DND-41 (cell line): ENCODE measurements at regions not wholly inside any gene's neighbourhood (a gene's known extent, or its start where the extent isn't known, plus 50 kb on each side); places are given as distances from the start of the nearest gene placed in this dataset.

Source experiments
- ATAC-seq: fragments of 200-7000 bp; cut with Tn5 transposase; 3 replicates; pipeline ENCODE4 v1.9.1; 2021; ENCODE audit warnings: low read depth; ENCODE audit not compliant: insufficient read depth
- DNase-seq: peaks from one replicate; pipeline ENCODE4 v3.0.0-alpha.2; 2020
- H2AFZ ChIP-seq: 2 replicates; pipeline ENCODE4 v1.6.0; 2012; ENCODE audit warnings: low read depth, low read length
- H3K27ac ChIP-seq: 2 replicates; pipeline ENCODE4 v1.5.1; 2012; ENCODE audit warnings: low read length, inconsistent platforms
- H3K27me3 ChIP-seq: fragments of 200-600 bp; sonication (generic); 2 replicates; pipeline ENCODE4 v1.6.0; 2012; ENCODE audit warnings: low read length, mild to moderate bottlenecking, inconsistent platforms; ENCODE audit not compliant: insufficient read depth, poor library complexity
- H3K36me3 ChIP-seq: 2 replicates; pipeline ENCODE4 v1.5.1; 2012; ENCODE audit warnings: low read length, inconsistent platforms; ENCODE audit not compliant: insufficient read depth
- H3K4me1 ChIP-seq: 2 replicates; pipeline ENCODE4 v1.5.1; 2012; ENCODE audit warnings: mild to moderate bottlenecking, low read length; ENCODE audit not compliant: insufficient read depth
- H3K4me2 ChIP-seq: 2 replicates; pipeline ENCODE4 v1.6.0; 2012; ENCODE audit warnings: mild to moderate bottlenecking, moderate library complexity, low read length, inconsistent platforms; ENCODE audit not compliant: insufficient read depth
- H3K4me3 ChIP-seq, 2 experiments: fragments of 200-600 bp in 1 of 2; shearing (Covaris generic) in 1 of 2; 2 replicates each; pipeline ENCODE4 v1.5.1; 2012 to 2016; ENCODE audit warnings: inconsistent platforms in 2 of 2, low read length in 2 of 2, mild to moderate bottlenecking in 2 of 2, low read depth in 1 of 2, moderate library complexity in 1 of 2
- H3K79me2 ChIP-seq: 2 replicates; pipeline ENCODE4 v1.6.0; 2012; ENCODE audit warnings: low read length, inconsistent platforms; ENCODE audit not compliant: insufficient read depth
- H3K9ac ChIP-seq: 2 replicates; pipeline ENCODE4 v1.6.0; 2012; ENCODE audit warnings: low read depth, mild to moderate bottlenecking, inconsistent platforms, low read length, moderate library complexity
- H3K9me3 ChIP-seq: 2 replicates; pipeline ENCODE4 v1.5.1; 2012; ENCODE audit warnings: low read length, moderate library complexity, mild to moderate bottlenecking, inconsistent platforms; ENCODE audit not compliant: insufficient read depth, severe bottlenecking
- H4K20me1 ChIP-seq: 2 replicates; pipeline ENCODE4 v1.6.0; 2012; ENCODE audit warnings: low read length; ENCODE audit not compliant: insufficient read depth
- CTCF ChIP-seq: IDR thresholded peaks from 2 replicates; pipeline ENCODE4 v1.5.1; 2012; ENCODE audit warnings: borderline replicate concordance, low read length, moderate library complexity, mild to moderate bottlenecking; ENCODE audit not compliant: poor library complexity, severe bottlenecking; ENCODE audit errors: extremely low read depth
- EZH2 ChIP-seq: IDR thresholded peaks from 3 replicates; pipeline ENCODE4 v1.6.1; 2012; ENCODE audit warnings: borderline replicate concordance, low read depth, mild to moderate bottlenecking, moderate library complexity, low read length, inconsistent platforms; ENCODE audit not compliant: severe bottlenecking

DNA sequence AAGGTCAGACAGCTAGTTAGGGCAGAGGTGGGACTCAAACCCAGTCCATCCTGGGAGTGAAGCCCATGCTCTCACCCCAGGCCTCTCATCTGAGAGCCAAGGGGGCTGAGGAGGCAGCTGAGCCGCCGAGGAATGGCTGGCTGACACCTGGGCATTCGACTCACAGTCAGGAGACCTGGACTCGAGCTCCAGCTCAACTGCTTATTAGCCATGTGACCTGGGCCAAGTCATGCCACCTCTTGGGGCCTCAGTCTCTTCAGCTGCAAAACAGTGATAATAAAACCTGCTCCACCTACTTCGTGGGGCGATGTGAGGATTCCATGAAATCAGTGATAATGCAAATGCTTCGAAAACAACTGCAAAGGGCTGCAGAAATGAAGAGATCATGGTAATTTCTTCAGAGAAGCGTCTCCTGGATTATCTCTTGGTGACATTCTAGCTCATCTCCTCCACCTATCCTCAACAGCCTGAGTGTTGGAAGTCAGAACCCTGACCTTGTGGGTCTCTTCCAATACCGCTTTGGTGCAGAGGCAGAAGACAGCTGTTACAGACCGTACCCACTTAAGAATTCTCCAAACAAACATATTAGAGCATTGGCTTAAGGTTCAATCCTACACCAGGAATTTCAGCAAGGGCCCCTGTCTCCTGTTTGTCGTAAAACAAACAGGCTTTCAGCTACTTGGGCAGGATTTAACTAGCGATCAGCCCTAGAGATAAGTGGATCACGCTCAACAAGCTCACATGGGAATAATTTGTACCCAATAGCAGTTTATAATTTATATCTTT lies 60.0 kb upstream of the PIM1 start:
- Histone ChIP-seq H3K9ac (no peak overlapping the region), H3K4me1 (peaks cover 9% of the 10 kb centered on the region), H3K9me3 (no peaks in the 10 kb centered on the region), H3K4me3 (no peak overlapping the region), H4K20me1 (no peaks in the 10 kb centered on the region), H3K4me2 (no peak overlapping the region), H3K27me3 (no peaks in the 10 kb centered on the region), H3K27ac (no peak overlapping the region), H3K79me2 (no peaks in the 10 kb centered on the region), H3K36me3 (no peaks in the 10 kb centered on the region), H2AFZ (no peak overlapping the region)
- TF ChIP-seq CTCF (no peak), EZH2 (no peak)
- ATAC-seq: no peak
- DNase-seq: no peak

GRCh38 chr6:37110500-37111461 lies 59.2 kb upstream of the PIM1 start:
- Histone ChIP-seq H3K4me2 (no peak overlapping the region), H3K9me3 (no peaks in the 10 kb centered on the region), H3K27ac (no peak overlapping the region), H3K79me2 (no peaks in the 10 kb centered on the region), H3K4me1 (peaks cover 9% of the 10 kb centered on the region), H2AFZ (no peak overlapping the region), H3K36me3 (no peaks in the 10 kb centered on the region), H3K4me3 (no peak overlapping the region), H3K27me3 (no peaks in the 10 kb centered on the region), H4K20me1 (no peaks in the 10 kb centered on the region), H3K9ac (no peak overlapping the region)
- no peak for DNase-seq
- ATAC-seq: no peak
- TF ChIP-seq EZH2 (no peak), CTCF (no peak)

GRCh38 chr6:37113976-37114375 lies 56.0 kb upstream of the PIM1 start:
- Histone ChIP-seq H2AFZ (no peak overlapping the region), H3K36me3 (no peaks in the 10 kb centered on the region)

More at GRCh38 chr6:37113976-37114375, 56.0 kb upstream of the PIM1 start:
- no peak for ATAC-seq
- Histone ChIP-seq H3K4me3 (no peak overlapping the region), H3K9ac (no peak overlapping the region), H4K20me1 (no peaks in the 10 kb centered on the region), H3K79me2 (no peaks in the 10 kb centered on the region), H3K4me2 (no peak overlapping the region), H3K27me3 (no peaks in the 10 kb centered on the region), H3K4me1 (no peaks in the 10 kb centered on the region), H3K9me3 (no peaks in the 10 kb centered on the region), H3K27ac (no peak overlapping the region)
- TF ChIP-seq CTCF (no peak), EZH2 (no peak)
- DNase-seq: no peak
